Central memory CD8-positive, alpha-beta T cell (primary cell): ENCODE measurements at regions not wholly inside any gene's neighbourhood (a gene's known extent, or its start where the extent isn't known, plus 50 kb on each side); places are given as distances from the start of the nearest gene placed in this dataset.

Experiments
- ATAC-seq: fragments of 150-1000 bp; cut with Tn5 transposase; replicated peaks from 2 replicates; pipeline ENCODE4 v1.10.0; 2022; ENCODE audit warnings: mild to moderate bottlenecking, moderate FRiP score, moderate number of reproducible peaks; ENCODE audit not compliant: poor library complexity, severe bottlenecking; ENCODE audit errors: extremely low read depth
- DNase-seq, 2 donors: peaks; one replicate each; pipeline ENCODE4 v3.0.0; 2021; ENCODE audit warnings: low spot score in 2 of 2
- H3K27ac Mint-ChIP-seq: one replicate; pipeline ENCODE4 v1.8.0; 2022; ENCODE audit warnings: low read depth, mild to moderate bottlenecking, moderate library complexity, mixed read lengths
- H3K27me3 Mint-ChIP-seq: one replicate; pipeline ENCODE4 v1.8.0; 2022; ENCODE audit warnings: mixed read lengths
- H3K36me3 Mint-ChIP-seq: one replicate; pipeline ENCODE4 v1.8.0; 2022; ENCODE audit warnings: mild to moderate bottlenecking, moderate library complexity, mixed read lengths; ENCODE audit not compliant: insufficient read depth
- H3K4me1 Mint-ChIP-seq: one replicate; pipeline ENCODE4 v1.8.0; 2022; ENCODE audit warnings: mixed read lengths
- H3K4me3 Mint-ChIP-seq: one replicate; pipeline ENCODE4 v1.8.0; 2022; ENCODE audit warnings: mild to moderate bottlenecking, moderate library complexity, mixed read lengths
- H3K9me3 Mint-ChIP-seq: one replicate; pipeline ENCODE4 v1.8.0; 2022; ENCODE audit warnings: mixed read lengths

DNA sequence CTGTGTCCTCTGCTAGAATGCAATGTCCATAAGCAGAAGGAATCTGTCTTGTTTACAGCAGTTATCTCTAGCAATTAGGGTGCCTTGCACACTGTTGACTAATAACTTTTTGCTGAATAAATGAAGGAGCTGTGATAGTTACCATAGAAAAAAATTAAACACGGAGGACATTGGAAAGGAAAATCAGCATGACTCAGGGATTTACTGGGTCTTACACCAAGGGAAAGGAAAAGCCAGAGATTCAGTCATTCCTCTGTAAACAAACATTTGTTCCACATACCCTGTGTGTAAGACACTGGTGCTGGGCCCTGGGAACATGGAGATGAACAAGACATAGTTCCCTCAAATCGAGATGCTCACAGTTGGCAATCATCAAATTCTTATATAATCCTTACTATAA, 183.3 kb downstream of the PTGER3 start:
- Mint-ChIP-seq H3K27ac (no peak overlapping the region), H3K9me3 (peaks cover 23% of the 10 kb centered on the region), H3K4me3 (no peak overlapping the region), H3K4me1 (no peaks in the 10 kb centered on the region), H3K27me3 (no peaks in the 10 kb centered on the region), H3K36me3 (no peaks in the 10 kb centered on the region)
- DNase-seq: no peak
- ATAC-seq: no peak

DNA sequence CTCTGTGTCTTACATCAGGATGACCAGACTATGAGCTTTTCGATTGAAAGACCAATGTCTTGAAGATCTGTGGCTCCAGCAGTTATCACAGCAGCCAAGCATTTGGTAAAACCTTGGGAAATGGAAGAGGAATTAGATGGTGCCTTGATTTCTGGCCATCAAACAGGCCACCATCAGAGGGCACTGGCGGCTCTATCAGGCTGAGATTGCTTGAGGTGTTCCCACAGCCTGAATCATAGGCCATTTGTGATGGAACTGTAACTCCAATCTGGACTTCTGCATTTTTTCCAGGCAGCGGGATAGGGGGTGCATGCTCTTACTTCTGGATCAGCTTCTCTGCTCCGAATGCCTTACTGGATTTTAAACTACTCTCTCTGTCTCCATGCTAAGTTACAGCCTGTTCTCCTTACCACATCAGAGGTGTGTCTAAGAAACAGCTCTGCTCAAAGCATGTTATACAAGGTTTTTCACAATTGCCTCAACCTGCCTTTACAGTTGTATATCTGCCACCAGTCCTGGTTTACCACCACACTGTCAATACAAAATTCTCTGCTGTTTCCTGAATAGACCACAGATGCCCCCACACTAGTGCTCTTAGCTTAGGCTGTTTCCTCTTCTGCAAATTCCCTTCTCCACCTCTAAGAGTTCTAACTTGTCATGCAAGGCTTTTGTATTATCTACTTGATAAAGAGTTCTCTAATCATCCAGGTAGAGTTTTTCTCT, 180.9 kb downstream of the PTGER3 start:
- DNase-seq (no peak), ATAC-seq (no peak)
- Mint-ChIP-seq H3K9me3 (peaks cover 25% of the 10 kb centered on the region), H3K36me3 (no peaks in the 10 kb centered on the region), H3K27me3 (no peaks in the 10 kb centered on the region), H3K27ac (no peak overlapping the region), H3K4me3 (no peak overlapping the region), H3K4me1 (no peaks in the 10 kb centered on the region)

DNA sequence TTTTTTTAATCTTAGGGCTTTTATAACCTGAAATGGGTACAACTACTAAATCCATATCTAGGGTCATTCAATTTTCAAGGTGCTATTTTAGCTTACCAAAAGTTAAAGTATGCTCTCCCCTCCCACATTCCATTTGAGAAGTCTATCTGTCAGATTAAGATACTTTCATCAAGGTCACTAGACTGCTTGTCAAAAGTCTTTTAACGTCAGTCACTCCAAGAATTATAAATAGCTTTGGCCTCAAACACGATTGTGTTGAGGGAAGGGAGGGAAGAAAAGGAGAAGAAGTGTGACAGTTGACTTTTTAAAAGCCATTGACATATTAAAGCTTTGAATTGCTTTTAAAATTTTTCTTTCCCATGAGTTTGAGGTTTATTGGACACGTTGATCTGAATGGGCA, 175.8 kb downstream of the PTGER3 start:
- DNase-seq: no peak
- Mint-ChIP-seq H3K36me3 (no peaks in the 10 kb centered on the region), H3K4me1 (no peaks in the 10 kb centered on the region), H3K27me3 (no peaks in the 10 kb centered on the region), H3K9me3 (peaks cover 12% of the 10 kb centered on the region), H3K4me3 (no peak overlapping the region), H3K27ac (no peak overlapping the region)
- no peak for ATAC-seq

DNA sequence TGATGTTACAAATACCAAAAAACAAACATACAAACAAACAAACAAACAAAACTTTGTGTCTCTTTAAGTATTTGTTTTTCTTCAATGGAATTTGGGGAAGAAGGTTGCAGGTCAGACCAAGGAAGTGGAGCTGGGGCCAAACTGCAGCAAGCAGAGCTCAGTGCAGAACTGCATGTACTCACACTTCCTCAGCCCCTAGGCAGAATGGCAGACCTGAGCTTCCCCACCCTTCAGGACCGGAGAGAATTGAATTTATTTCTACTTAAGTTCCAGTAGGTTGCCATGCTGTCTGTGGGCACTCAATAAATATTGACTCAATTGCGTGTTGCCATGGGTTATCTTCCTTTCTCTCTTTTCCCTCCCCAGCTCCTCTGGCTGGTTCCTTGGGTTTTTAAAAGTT, 173.6 kb downstream of the PTGER3 start:
- Mint-ChIP-seq H3K4me3 (no peak overlapping the region), H3K27me3 (no peaks in the 10 kb centered on the region), H3K9me3 (peaks cover 20% of the 10 kb centered on the region), H3K27ac (no peak overlapping the region), H3K4me1 (no peaks in the 10 kb centered on the region), H3K36me3 (no peaks in the 10 kb centered on the region)
- ATAC-seq (no peak), DNase-seq (no peak)

DNA sequence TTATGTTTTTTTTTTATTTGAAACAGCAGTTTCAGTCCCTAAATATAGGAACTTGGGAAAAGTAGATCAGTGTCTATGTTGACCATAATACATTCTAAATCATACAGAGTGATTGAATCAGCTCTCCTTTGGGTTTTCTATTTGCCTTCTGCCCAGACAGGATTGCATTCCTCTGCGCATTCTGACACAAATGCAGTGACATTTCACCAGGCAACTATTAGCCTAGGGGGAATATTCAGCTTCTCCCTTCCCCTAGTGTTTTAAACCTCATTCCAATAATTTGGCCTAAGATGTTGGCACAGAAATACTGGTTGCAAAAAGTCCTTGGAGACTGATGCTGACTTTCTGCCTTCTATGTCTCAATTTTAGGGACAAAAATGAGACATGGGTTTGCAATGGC, 172.8 kb downstream of the PTGER3 start:
- no peak overlapping the region for H3K27ac Mint-ChIP-seq
- no peaks in the 10 kb centered on the region for H3K36me3 Mint-ChIP-seq
- no peak for DNase-seq

DNA sequence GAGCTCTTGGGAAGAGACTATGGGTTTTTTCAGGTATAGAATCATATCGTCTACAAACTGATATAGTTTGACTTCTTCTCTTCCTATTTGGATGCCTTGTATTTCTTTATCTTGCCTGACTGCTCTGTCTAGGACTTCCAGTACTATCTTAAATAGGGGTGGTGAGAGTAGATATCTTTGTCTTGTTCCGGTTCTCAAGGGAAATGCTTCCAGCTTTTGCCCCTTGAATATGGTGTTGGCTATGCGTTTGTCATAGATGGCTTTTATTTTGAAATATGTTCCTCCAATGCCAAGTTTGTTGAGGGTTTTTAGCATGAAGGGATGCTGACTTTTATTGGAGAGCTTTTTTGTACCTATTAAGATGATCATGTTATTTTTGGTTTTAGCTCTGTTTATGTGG, 170.3 kb downstream of the PTGER3 start:
- no peak for ATAC-seq
- peaks cover 17% of the 10 kb centered on the region for H3K9me3 Mint-ChIP-seq
- no peaks in the 10 kb centered on the region for H3K4me1 Mint-ChIP-seq
- H3K4me3 Mint-ChIP-seq: no peak overlapping the region
- no peak overlapping the region for H3K27ac Mint-ChIP-seq
- no peaks in the 10 kb centered on the region for H3K27me3 Mint-ChIP-seq
- no peaks in the 10 kb centered on the region for H3K36me3 Mint-ChIP-seq
- no peak for DNase-seq

More for the DNA sequence above, 172.8 kb downstream of the PTGER3 start:
- ATAC-seq: no peak
- Mint-ChIP-seq H3K9me3 (peaks cover 17% of the 10 kb centered on the region), H3K4me1 (no peaks in the 10 kb centered on the region), H3K27me3 (no peaks in the 10 kb centered on the region), H3K4me3 (no peak overlapping the region)

DNA sequence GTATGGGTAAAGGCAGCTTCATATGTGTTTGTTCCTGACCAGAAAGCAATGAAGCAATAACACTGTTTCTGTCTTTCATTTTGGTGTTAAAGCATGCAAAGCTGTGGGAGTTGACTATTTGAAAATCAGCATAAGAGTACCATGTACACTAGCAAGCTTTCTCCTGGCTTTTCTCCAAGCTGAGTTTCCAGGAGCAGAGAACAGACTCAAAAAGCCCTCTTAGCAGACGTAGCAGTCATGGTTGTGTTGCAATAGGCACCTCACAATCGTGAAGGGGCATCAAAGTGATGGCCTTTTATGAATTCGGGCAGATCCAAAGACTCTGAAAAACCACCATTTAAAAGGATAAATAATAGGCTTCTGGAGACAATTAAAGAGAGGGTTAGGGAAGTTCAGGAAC, 159.7 kb downstream of the PTGER3 start:
- Mint-ChIP-seq H3K9me3 (peaks cover 12% of the 10 kb centered on the region), H3K4me3 (no peak overlapping the region), H3K36me3 (no peaks in the 10 kb centered on the region), H3K27me3 (no peaks in the 10 kb centered on the region), H3K4me1 (no peaks in the 10 kb centered on the region), H3K27ac (no peak overlapping the region)
- ATAC-seq (no peak), DNase-seq (no peak)

DNA sequence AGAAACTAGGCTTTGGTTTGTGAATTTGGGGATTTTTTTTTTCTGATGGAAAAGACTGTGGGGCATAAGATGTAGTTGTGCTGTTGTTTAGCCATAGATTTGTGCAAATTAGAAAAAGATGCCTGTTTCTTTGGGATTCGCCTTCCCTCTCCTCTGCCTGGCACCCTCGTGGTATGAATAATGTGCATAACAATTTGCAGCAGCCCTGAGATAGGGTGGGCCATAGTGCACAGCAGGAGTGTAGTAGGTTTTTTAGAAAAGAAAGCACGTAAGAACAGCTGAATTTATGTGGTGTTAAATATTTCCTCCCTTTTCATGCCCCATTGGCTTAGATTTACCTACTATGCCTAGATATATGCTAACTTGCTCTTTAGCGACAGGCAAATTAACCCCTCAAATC, 158.9 kb downstream of the PTGER3 start:
- ATAC-seq (no peak), DNase-seq (no peak)
- H3K27me3 Mint-ChIP-seq: no peaks in the 10 kb centered on the region
- no peaks in the 10 kb centered on the region for H3K4me1 Mint-ChIP-seq
- no peaks in the 10 kb centered on the region for H3K36me3 Mint-ChIP-seq
- H3K9me3 Mint-ChIP-seq: peaks cover 12% of the 10 kb centered on the region
- H3K4me3 Mint-ChIP-seq: no peak overlapping the region
- H3K27ac Mint-ChIP-seq: no peak overlapping the region

DNA sequence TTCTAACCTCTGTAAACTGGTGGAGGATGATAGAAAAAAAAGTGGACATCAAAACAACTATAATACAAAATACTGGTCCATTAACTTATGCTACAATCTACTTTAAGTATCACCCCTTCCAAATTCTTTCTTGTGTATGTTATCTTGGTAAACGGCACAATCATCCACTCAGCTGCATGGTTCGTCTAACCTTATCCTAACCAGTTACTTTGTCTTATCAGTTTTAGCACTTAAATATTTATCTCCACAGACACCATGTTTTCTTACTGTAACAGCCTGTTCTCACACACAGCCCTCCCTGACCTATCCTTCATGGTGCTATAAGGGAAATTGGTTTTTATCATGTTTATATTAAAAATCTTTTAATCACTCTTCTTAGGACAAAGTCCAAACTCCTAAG, 157.2 kb downstream of the PTGER3 start:
- peaks cover 12% of the 10 kb centered on the region for H3K9me3 Mint-ChIP-seq
- DNase-seq (no peak), ATAC-seq (no peak)
- no peak overlapping the region for H3K4me3 Mint-ChIP-seq
- H3K36me3 Mint-ChIP-seq: no peaks in the 10 kb centered on the region
- no peak overlapping the region for H3K27ac Mint-ChIP-seq
- H3K27me3 Mint-ChIP-seq: no peaks in the 10 kb centered on the region
- H3K4me1 Mint-ChIP-seq: no peaks in the 10 kb centered on the region

DNA sequence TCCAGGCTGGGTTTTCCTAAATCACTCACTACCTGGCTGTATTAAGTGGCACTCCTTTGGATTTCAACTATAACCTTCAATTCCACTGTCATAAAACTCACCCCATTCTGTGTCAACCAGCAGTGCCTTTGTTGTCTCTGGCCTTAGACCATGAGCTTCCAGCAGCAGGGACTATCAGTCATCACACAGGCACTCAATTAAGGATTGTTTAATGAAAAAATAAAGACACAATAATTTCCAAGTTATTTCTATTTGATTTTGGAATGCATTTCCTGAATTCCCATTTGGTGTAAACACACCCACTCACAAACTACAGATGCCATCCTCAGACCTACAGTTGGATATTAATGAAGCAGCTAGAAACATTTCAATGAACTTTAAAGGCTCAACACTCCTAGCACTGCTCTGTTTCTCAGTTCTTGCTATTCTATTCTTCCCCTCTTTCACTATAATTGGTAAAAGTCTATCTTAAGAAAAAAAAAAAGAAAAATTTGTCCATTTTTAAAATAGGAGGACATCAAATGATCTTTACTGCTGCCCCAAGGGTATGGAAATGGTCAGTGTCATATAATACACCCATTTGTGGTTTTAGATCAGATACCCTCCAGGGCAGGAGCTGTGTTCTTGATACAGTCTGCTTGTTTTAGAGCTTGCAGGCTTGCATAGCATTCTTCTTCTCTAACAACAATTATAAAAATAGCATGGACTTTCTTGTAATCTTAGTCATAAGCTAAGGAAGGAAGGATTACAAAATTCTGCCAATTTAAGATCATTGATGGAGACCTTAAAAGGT, 156.4 kb downstream of the PTGER3 start:
- Mint-ChIP-seq H3K36me3 (no peaks in the 10 kb centered on the region), H3K4me3 (no peak overlapping the region), H3K9me3 (peaks cover 11% of the 10 kb centered on the region), H3K27me3 (no peaks in the 10 kb centered on the region), H3K4me1 (no peaks in the 10 kb centered on the region), H3K27ac (no peak overlapping the region)
- no peak for ATAC-seq
- DNase-seq: no peak

DNA sequence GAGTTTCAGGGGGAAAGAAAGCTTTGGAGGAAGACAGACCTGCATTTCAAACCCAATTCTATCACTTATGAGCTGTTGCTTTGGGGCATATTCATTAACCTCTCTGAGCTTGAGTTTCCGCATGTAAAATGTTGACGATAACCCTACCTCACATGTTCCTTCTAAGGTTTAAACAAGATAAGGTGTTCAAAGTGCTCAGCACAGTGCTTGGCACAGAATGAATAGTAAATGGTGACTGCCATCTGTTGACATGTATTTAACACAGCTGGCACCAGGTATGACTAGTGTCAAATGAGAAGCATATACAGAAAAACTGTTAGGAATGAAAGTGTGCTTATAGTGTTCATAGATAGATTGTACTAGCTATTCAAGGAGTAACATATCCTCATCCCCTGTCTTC, 155.5 kb downstream of the PTGER3 start:
- H3K27ac Mint-ChIP-seq: no peak overlapping the region
- H3K4me1 Mint-ChIP-seq: no peaks in the 10 kb centered on the region
- no peaks in the 10 kb centered on the region for H3K36me3 Mint-ChIP-seq
- peaks cover 5% of the 10 kb centered on the region for H3K9me3 Mint-ChIP-seq
- DNase-seq (no peak), ATAC-seq (no peak)
- no peak overlapping the region for H3K4me3 Mint-ChIP-seq
- H3K27me3 Mint-ChIP-seq: no peaks in the 10 kb centered on the region

DNA sequence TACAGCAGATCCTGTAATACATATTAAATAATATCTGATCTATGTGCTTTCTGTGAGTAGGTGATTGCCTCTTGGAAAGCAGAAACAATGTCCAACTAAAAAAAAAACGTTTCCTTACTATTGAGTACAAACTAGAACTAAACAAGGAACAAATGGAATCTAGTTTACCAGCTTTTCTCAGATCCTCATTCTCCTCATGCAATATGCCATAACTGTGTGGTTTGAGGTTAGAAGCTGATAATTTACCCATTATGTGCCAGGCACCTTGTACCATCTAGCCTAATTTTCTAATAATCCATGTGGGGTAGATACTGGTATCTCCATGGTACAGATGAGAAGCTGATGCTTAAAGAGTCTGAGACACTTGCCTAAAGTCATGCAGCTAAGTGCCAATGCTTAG, 154.7 kb downstream of the PTGER3 start:
- ATAC-seq (no peak), DNase-seq (no peak)
- no peaks in the 10 kb centered on the region for H3K4me1 Mint-ChIP-seq
- H3K9me3 Mint-ChIP-seq: peaks cover 5% of the 10 kb centered on the region
- H3K36me3 Mint-ChIP-seq: no peaks in the 10 kb centered on the region
- no peak overlapping the region for H3K4me3 Mint-ChIP-seq
- no peaks in the 10 kb centered on the region for H3K27me3 Mint-ChIP-seq
- no peak overlapping the region for H3K27ac Mint-ChIP-seq

DNA sequence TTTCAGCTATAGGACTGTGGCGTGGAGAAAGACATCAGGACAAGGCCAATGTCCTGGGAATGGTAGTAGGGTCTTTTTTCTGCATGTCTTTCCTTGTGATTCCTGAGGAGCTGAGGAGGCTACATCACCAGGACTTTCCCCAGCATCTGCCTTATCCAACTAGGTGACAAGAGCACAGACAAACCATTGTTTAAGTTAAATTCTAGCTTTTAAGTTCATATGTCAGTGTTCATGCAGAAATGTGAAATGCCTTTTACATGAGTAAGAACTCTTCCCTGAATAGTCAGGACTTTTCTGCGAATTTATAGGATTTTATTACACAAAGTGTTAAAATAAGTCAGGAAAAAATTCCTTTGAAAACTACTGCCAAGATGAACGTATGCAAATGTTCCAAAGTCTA, 154.2 kb downstream of the PTGER3 start:
- H3K27me3 Mint-ChIP-seq: no peaks in the 10 kb centered on the region
- ATAC-seq (no peak), DNase-seq (no peak)
- no peak overlapping the region for H3K4me3 Mint-ChIP-seq
- no peaks in the 10 kb centered on the region for H3K4me1 Mint-ChIP-seq
- no peaks in the 10 kb centered on the region for H3K36me3 Mint-ChIP-seq
- no peak overlapping the region for H3K27ac Mint-ChIP-seq
- peaks cover 9% of the 10 kb centered on the region for H3K9me3 Mint-ChIP-seq
